ENCODE measurements at regions not wholly inside any gene's neighbourhood (a gene's known extent, or its start where the extent isn't known, plus 50 kb on each side); places are given as distances from the start of the nearest gene placed in this dataset.

DNA sequence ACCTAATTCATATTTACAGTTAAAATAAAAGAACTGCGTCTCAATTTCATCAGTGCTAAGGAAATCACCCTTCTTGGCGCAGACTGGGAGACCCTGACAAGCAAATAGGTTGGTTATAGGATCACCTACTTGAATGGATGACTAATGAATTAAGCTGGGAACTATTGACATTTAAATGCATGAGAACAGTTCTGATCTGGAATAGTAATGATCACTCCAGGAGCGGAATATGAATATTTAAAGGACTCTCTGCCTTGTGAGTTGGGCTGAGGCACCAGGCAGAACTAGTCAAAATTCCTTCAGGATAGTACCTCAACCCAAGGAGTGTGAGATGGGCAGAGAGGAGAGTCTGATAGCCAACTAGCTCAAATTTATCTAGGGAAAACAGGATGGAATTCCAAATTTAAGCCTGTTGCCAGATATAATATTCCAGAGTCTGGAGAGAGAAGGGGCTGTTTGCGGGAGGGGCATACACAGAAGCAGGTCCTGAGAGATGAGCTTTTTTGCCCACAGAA, 364.4 kb downstream of the CSNK1G3 start:
- TF ChIP-seq KDM1A (IDR thresholded peaks at IDR 0.05; ENCODE audit: borderline replicate concordance, low read length) = no peak
- TF ChIP-seq POLR2AphosphoS5 (IDR thresholded peaks at IDR 0.05; ENCODE audit: low read depth, low read length) = no peak
- TF ChIP-seq, protein P1, sequence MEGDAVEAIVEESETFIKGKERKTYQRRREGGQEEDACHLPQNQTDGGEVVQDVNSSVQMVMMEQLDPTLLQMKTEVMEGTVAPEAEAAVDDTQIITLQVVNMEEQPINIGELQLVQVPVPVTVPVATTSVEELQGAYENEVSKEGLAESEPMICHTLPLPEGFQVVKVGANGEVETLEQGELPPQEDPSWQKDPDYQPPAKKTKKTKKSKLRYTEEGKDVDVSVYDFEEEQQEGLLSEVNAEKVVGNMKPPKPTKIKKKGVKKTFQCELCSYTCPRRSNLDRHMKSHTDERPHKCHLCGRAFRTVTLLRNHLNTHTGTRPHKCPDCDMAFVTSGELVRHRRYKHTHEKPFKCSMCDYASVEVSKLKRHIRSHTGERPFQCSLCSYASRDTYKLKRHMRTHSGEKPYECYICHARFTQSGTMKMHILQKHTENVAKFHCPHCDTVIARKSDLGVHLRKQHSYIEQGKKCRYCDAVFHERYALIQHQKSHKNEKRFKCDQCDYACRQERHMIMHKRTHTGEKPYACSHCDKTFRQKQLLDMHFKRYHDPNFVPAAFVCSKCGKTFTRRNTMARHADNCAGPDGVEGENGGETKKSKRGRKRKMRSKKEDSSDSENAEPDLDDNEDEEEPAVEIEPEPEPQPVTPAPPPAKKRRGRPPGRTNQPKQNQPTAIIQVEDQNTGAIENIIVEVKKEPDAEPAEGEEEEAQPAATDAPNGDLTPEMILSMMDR (IDR thresholded peaks at IDR 0.05; ENCODE audit: control extremely low read depth in 1 of 3, insufficient read depth in 1 of 3, low read depth in 1 of 3, low read length in 3 of 3) = no peak
- TF ChIP-seq POLR2A (IDR thresholded peaks at IDR 0.05; ENCODE audit: control extremely low read depth in 1 of 2, low read depth in 2 of 2, low read length in 2 of 2) = no peak
- TF ChIP-seq GTF2F1 (IDR thresholded peaks at IDR 0.05; ENCODE audit: borderline replicate concordance, low read depth, low read length) = no peak
- TF ChIP-seq CEBPB (IDR thresholded peaks at IDR 0.05; ENCODE audit: low read depth, low read length) = no peak

Data from H1 (cell line).